GM23338 (cell line): ENCODE measurements at regions not wholly inside any gene's neighbourhood (a gene's known extent, or its start where the extent isn't known, plus 50 kb on each side); places are given as distances from the start of the nearest gene placed in this dataset.

Experiments
- EZH2phosphoT487 ChIP-seq: fragments of 200-600 bp; sonication (generic); IDR thresholded peaks from one replicate; pipeline ENCODE4 v1.8.1; 2018; ENCODE audit warnings: antibody characterized with exemption; ENCODE audit not compliant: unreplicated experiment
- TF ChIP-seq, protein P1 (sequence below), 2 experiments: fragments of 200-600 bp in 1 of 2; sonication (generic) in 1 of 2; conservative IDR thresholded peaks; 2 replicates each; pipeline versions ENCODE4 v1.5.1 to v1.6.1; 2016 to 2017; ENCODE audit warnings: antibody characterized with exemption in 2 of 2, low read depth in 2 of 2, mild to moderate bottlenecking in 2 of 2, moderate library complexity in 1 of 2

GRCh38 chr2:172374318-172375240, 52.8 kb upstream of the ITGA6 start:
- TF ChIP-seq, protein P1, sequence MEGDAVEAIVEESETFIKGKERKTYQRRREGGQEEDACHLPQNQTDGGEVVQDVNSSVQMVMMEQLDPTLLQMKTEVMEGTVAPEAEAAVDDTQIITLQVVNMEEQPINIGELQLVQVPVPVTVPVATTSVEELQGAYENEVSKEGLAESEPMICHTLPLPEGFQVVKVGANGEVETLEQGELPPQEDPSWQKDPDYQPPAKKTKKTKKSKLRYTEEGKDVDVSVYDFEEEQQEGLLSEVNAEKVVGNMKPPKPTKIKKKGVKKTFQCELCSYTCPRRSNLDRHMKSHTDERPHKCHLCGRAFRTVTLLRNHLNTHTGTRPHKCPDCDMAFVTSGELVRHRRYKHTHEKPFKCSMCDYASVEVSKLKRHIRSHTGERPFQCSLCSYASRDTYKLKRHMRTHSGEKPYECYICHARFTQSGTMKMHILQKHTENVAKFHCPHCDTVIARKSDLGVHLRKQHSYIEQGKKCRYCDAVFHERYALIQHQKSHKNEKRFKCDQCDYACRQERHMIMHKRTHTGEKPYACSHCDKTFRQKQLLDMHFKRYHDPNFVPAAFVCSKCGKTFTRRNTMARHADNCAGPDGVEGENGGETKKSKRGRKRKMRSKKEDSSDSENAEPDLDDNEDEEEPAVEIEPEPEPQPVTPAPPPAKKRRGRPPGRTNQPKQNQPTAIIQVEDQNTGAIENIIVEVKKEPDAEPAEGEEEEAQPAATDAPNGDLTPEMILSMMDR (conservative IDR thresholded peaks at IDR 0.05; ENCODE audit: low read depth in 2 of 2), result no peak
- no peak for TF ChIP-seq EZH2phosphoT487
